SK-N-MC (cell line): ENCODE measurements at regions not wholly inside any gene's neighbourhood (a gene's known extent, or its start where the extent isn't known, plus 50 kb on each side); places are given as distances from the start of the nearest gene placed in this dataset.

ENCODE experiments used
- DNase-seq: peaks from one replicate; pipeline ENCODE4 v3.0.0-alpha.2; 2011; ENCODE audit warnings: low read depth, low spot score
- H3K27ac ChIP-seq: fragments of 200-600 bp; sonication (generic); 2 replicates; pipeline ENCODE4 v1.5.1; 2016; ENCODE audit warnings: mixed run types
- H3K36me3 ChIP-seq: fragments of 200-600 bp; sonication (generic); 2 replicates; pipeline ENCODE4 v1.6.1; 2017; ENCODE audit warnings: antibody characterized with exemption, low read length, mixed read lengths; ENCODE audit not compliant: insufficient read depth
- H3K4me3 ChIP-seq: fragments of 200-600 bp; sonication (generic); 2 replicates; pipeline ENCODE4 v1.5.1; 2016
- H3K9ac ChIP-seq: fragments of 200-600 bp; sonication (generic); 2 replicates; pipeline ENCODE4 v1.8.0; 2017; ENCODE audit warnings: mixed run types, mixed read lengths; ENCODE audit not compliant: insufficient read length
- H3K9me3 ChIP-seq: fragments of 200-600 bp; sonication (generic); 2 replicates; pipeline ENCODE4 v1.6.1; 2017; ENCODE audit warnings: low read depth, mild to moderate bottlenecking, antibody characterized with exemption, low read length, moderate library complexity, mixed read lengths
- EZH2 ChIP-seq: fragments of 200-600 bp; sonication (generic); IDR thresholded peaks from one replicate; pipeline ENCODE4 v1.6.1; 2017; ENCODE audit warnings: antibody characterized with exemption
- FOXP2 ChIP-seq: optimal IDR thresholded peaks from 2 replicates; pipeline ENCODE3; 2011; ENCODE audit warnings: mild to moderate bottlenecking, moderate library complexity; ENCODE audit not compliant: insufficient read depth; ENCODE audit errors: extremely low read length, control extremely low read depth
- POLR2AphosphoS5 ChIP-seq: IDR thresholded peaks from 2 replicates; pipeline ENCODE4 v1.6.1; 2012; ENCODE audit warnings: mild to moderate bottlenecking, low read depth, low read length, borderline replicate concordance

GRCh38 chr7:31253532-31253931 lies 87.0 kb downstream of the NEUROD6 start:
- H3K36me3 ChIP-seq = no peaks in the 10 kb centered on the region
- H3K27ac ChIP-seq = no peak overlapping the region
- H3K9ac ChIP-seq = no peak overlapping the region
- no peak for TF ChIP-seq POLR2AphosphoS5
- no peak for TF ChIP-seq EZH2
- no peak for TF ChIP-seq FOXP2
- H3K9me3 ChIP-seq = no peaks in the 10 kb centered on the region
- no peak overlapping the region for H3K4me3 ChIP-seq
- no peak for DNase-seq

- Histone ChIP-seq H3K27ac (no peak overlapping the region), H3K9me3 (no peaks in the 10 kb centered on the region), H3K9ac (no peak overlapping the region), H3K4me3 (no peak overlapping the region), H3K36me3 (no peaks in the 10 kb centered on the region)
- no peak for TF ChIP-seq FOXP2
- no peak for TF ChIP-seq EZH2
- TF ChIP-seq POLR2AphosphoS5 = no peak
- DNase-seq = no peak
These were observed 89.1 kb downstream of the NEUROD6 start for GRCh38 chr7:31251441-31251840.

GRCh38 chr7:31249671-31250070 lies 90.9 kb downstream of the NEUROD6 start:
- no peak for TF ChIP-seq POLR2AphosphoS5
- no peak for TF ChIP-seq EZH2
- no peak for TF ChIP-seq FOXP2
- no peak for DNase-seq
- Histone ChIP-seq H3K9ac (no peak overlapping the region), H3K4me3 (no peak overlapping the region), H3K27ac (no peak overlapping the region), H3K36me3 (no peaks in the 10 kb centered on the region), H3K9me3 (no peaks in the 10 kb centered on the region)

- TF ChIP-seq POLR2AphosphoS5 (no peak), FOXP2 (no peak), EZH2 (no peak)
- Histone ChIP-seq H3K9me3 (no peaks in the 10 kb centered on the region), H3K36me3 (no peaks in the 10 kb centered on the region), H3K9ac (no peak overlapping the region), H3K4me3 (no peak overlapping the region), H3K27ac (no peak overlapping the region)
- DNase-seq = no peak
These were observed 103.7 kb downstream of the NEUROD6 start for GRCh38 chr7:31236868-31237267.

GRCh38 chr7:31234836-31235605 lies 105.5 kb downstream of the NEUROD6 start:
- no peak overlapping the region for H3K4me3 ChIP-seq
- H3K27ac ChIP-seq = no peak overlapping the region
- H3K36me3 ChIP-seq = no peaks in the 10 kb centered on the region
- no peak for DNase-seq
- H3K9me3 ChIP-seq = no peaks in the 10 kb centered on the region
- H3K9ac ChIP-seq = no peak overlapping the region
- TF ChIP-seq POLR2AphosphoS5 (no peak), EZH2 (no peak), FOXP2 (no peak)

- no peak for TF ChIP-seq POLR2AphosphoS5
- no peak for TF ChIP-seq EZH2
- no peak for TF ChIP-seq FOXP2
- H3K9me3 ChIP-seq = no peaks in the 10 kb centered on the region
- no peak overlapping the region for H3K4me3 ChIP-seq
- H3K9ac ChIP-seq = no peak overlapping the region
- no peaks in the 10 kb centered on the region for H3K36me3 ChIP-seq
- DNase-seq = no peak
- no peak overlapping the region for H3K27ac ChIP-seq
These were observed 111.6 kb downstream of the NEUROD6 start for GRCh38 chr7:31228957-31229356.

GRCh38 chr7:31214751-31215150 lies 125.8 kb downstream of the NEUROD6 start:
- no peak for DNase-seq
- H3K9me3 ChIP-seq = no peaks in the 10 kb centered on the region
- no peak overlapping the region for H3K4me3 ChIP-seq
- no peak overlapping the region for H3K9ac ChIP-seq
- no peak overlapping the region for H3K27ac ChIP-seq
- no peaks in the 10 kb centered on the region for H3K36me3 ChIP-seq
- TF ChIP-seq POLR2AphosphoS5 = no peak
- TF ChIP-seq FOXP2 = no peak
- no peak for TF ChIP-seq EZH2

GRCh38 chr7:31211281-31211680 lies 129.2 kb downstream of the NEUROD6 start:
- TF ChIP-seq POLR2AphosphoS5 (no peak), FOXP2 (no peak), EZH2 (no peak)
- Histone ChIP-seq H3K27ac (no peak overlapping the region), H3K9ac (no peak overlapping the region), H3K36me3 (no peaks in the 10 kb centered on the region), H3K4me3 (no peak overlapping the region), H3K9me3 (no peaks in the 10 kb centered on the region)
- DNase-seq = no peak
